DOHH2 (cell line): ENCODE measurements at regions not wholly inside any gene's neighbourhood (a gene's known extent, or its start where the extent isn't known, plus 50 kb on each side); places are given as distances from the start of the nearest gene placed in this dataset.

Experiments used
- H3F3A ChIP-seq: fragments of 200-600 bp; sonication (generic), shearing (Covaris generic); 2 replicates; pipeline ENCODE4 v1.6.0; 2016; ENCODE audit warnings: antibody characterized with exemption, mild to moderate bottlenecking; ENCODE audit not compliant: control insufficient read depth, insufficient read depth
- H3K27ac ChIP-seq: fragments of 200-600 bp; sonication (generic); 2 replicates; pipeline ENCODE4 v1.5.1; 2014; ENCODE audit warnings: low read depth, mild to moderate bottlenecking, low read length, moderate library complexity
- H3K27me3 ChIP-seq: fragments of 200-600 bp; sonication (generic); 2 replicates; pipeline ENCODE4 v1.6.1; 2014; ENCODE audit warnings: mild to moderate bottlenecking, low read length, mixed read lengths; ENCODE audit not compliant: control insufficient read depth
- H3K36me3 ChIP-seq: fragments of 200-600 bp; sonication (generic); 2 replicates; pipeline ENCODE4 v1.6.1; 2014; ENCODE audit warnings: mild to moderate bottlenecking, low read length, moderate library complexity, mixed read lengths; ENCODE audit not compliant: control insufficient read depth
- H3K4me1 ChIP-seq: fragments of 200-600 bp; sonication (generic); 2 replicates; pipeline ENCODE4 v1.6.1; 2014; ENCODE audit warnings: mild to moderate bottlenecking, low read length, mixed read lengths; ENCODE audit not compliant: control insufficient read depth
- H3K4me2 ChIP-seq: fragments of 200-600 bp; sonication (generic); 2 replicates; pipeline ENCODE4 v1.6.0; 2014; ENCODE audit warnings: mild to moderate bottlenecking, low read length, moderate library complexity
- H3K4me3 ChIP-seq: fragments of 200-600 bp; sonication (generic); 2 replicates; pipeline ENCODE4 v1.5.1; 2014; ENCODE audit warnings: mild to moderate bottlenecking, low read length, mixed read lengths
- H3K79me2 ChIP-seq: fragments of 200-600 bp; sonication (generic); 2 replicates; pipeline ENCODE4 v1.6.1; 2014; ENCODE audit warnings: mild to moderate bottlenecking, low read length, mixed read lengths; ENCODE audit not compliant: control insufficient read depth
- H3K9me2 ChIP-seq: fragments of 200-600 bp; sonication (generic); replicated peaks from 2 replicates; pipeline ENCODE4 v1.6.1; 2014; ENCODE audit warnings: mild to moderate bottlenecking, low read length, mixed read lengths; ENCODE audit not compliant: control insufficient read depth
- H3K9me3 ChIP-seq: fragments of 200-600 bp; sonication (generic); 2 replicates; pipeline ENCODE4 v1.6.1; 2014; ENCODE audit warnings: antibody characterized with exemption, low read length, mixed read lengths; ENCODE audit not compliant: control insufficient read depth, insufficient read depth
- H4K20me1 ChIP-seq: fragments of 200-600 bp; sonication (generic); 2 replicates; pipeline ENCODE4 v1.6.0; 2014; ENCODE audit warnings: low read depth, mild to moderate bottlenecking, antibody characterized with exemption, low read length, moderate library complexity; ENCODE audit not compliant: control insufficient read depth, insufficient read depth
- EZH2phosphoT487 ChIP-seq: fragments of 200-600 bp; sonication (generic); IDR thresholded peaks from 2 replicates; pipeline ENCODE4 v1.6.1; 2017; ENCODE audit warnings: borderline replicate concordance, mild to moderate bottlenecking, antibody characterized with exemption, low read length, moderate library complexity, mixed read lengths
- TF ChIP-seq, protein P1 (sequence below): fragments of 200-600 bp; sonication (generic); IDR thresholded peaks from one replicate; pipeline ENCODE4 v1.5.1; 2014; ENCODE audit warnings: antibody characterized with exemption, mild to moderate bottlenecking, low read depth, low read length; ENCODE audit not compliant: poor library complexity, severe bottlenecking

DNA sequence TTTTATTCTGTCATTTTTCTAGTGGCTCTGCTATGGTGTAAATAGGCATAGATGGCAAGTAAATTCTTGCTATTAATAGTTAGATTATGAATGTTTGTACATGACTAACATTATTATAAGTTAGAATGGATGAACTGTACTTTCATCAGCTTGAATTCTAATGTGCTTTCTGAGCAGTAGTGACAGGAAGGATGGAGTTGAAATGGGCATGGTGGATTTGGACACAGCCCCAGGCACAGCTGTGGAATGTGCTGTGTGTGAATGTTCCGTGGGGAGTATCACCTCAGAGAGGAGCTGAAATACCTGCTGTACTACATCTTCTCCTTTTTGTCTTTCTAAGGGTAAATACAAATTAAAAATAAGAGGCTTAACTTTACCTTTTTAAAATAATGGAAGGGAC, 66.8 kb downstream of the FBXO5 start:
- Histone ChIP-seq H3K4me1 (no peaks in the 10 kb centered on the region), H3K9me2 (no peaks in the 10 kb centered on the region), H3K4me2 (no peak overlapping the region), H3K4me3 (no peak overlapping the region), H3K27ac (no peak overlapping the region), H3K79me2 (no peaks in the 10 kb centered on the region), H3K27me3 (no peaks in the 10 kb centered on the region), H3K36me3 (no peaks in the 10 kb centered on the region), H3F3A (no peaks in the 10 kb centered on the region), H4K20me1 (no peaks in the 10 kb centered on the region), H3K9me3 (no peaks in the 10 kb centered on the region; the same call in 1 of the 2 replicates)
- TF ChIP-seq, protein P1, sequence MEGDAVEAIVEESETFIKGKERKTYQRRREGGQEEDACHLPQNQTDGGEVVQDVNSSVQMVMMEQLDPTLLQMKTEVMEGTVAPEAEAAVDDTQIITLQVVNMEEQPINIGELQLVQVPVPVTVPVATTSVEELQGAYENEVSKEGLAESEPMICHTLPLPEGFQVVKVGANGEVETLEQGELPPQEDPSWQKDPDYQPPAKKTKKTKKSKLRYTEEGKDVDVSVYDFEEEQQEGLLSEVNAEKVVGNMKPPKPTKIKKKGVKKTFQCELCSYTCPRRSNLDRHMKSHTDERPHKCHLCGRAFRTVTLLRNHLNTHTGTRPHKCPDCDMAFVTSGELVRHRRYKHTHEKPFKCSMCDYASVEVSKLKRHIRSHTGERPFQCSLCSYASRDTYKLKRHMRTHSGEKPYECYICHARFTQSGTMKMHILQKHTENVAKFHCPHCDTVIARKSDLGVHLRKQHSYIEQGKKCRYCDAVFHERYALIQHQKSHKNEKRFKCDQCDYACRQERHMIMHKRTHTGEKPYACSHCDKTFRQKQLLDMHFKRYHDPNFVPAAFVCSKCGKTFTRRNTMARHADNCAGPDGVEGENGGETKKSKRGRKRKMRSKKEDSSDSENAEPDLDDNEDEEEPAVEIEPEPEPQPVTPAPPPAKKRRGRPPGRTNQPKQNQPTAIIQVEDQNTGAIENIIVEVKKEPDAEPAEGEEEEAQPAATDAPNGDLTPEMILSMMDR, result no peak

DNA sequence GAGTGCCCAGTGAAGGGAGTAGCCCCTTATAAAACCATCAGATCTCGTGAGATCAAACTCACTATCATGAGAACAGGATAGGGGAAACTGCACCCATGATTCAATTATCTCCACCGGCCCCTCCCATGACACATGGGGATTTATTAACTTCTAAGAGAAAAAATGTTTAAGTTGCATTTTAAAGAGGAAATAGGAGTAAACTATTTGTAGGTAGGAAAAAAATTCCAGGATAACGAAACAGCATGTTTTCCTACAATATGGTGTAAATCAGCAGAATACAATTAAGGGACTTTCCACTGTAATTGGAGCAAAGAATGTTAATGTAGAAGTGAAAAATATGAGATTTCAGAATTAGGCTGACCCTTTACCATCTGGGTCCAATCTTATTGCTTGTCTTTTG, 63.9 kb downstream of the FBXO5 start:
- Histone ChIP-seq H4K20me1 (no peaks in the 10 kb centered on the region), H3F3A (no peaks in the 10 kb centered on the region), H3K79me2 (no peaks in the 10 kb centered on the region), H3K4me3 (no peak overlapping the region), H3K9me2 (no peaks in the 10 kb centered on the region), H3K36me3 (no peaks in the 10 kb centered on the region), H3K27me3 (no peaks in the 10 kb centered on the region), H3K27ac (no peak overlapping the region), H3K9me3 (no peaks in the 10 kb centered on the region; the same call in 1 of the 2 replicates), H3K4me2 (no peak overlapping the region), H3K4me1 (no peaks in the 10 kb centered on the region)
- no peak for TF ChIP-seq EZH2phosphoT487
- TF ChIP-seq, protein P1, result no peak

DNA sequence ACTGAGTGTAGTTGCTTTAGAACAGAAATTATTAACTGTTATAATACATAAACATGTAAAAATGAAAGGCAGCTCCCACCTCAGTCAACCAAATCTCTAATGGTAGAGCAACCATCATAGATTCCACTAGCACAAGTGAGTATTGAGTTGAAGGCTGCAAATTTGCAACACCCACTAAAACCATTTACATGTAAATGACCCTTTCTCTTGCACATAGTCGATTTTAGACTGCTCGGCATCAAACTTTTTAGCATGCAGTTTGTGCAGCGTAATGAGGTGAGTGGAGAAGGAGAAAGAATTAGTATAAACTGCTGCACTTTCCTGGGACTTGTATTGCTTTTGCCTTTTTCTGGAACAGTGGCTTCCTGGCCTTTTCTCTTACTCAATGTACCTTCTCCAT, 62.8 kb downstream of the FBXO5 start:
- no peaks in the 10 kb centered on the region for H4K20me1 ChIP-seq
- H3K27ac ChIP-seq, result no peak overlapping the region
- H3K79me2 ChIP-seq, result no peaks in the 10 kb centered on the region
- H3K4me2 ChIP-seq, result no peak overlapping the region
- no peaks in the 10 kb centered on the region for H3F3A ChIP-seq
- H3K4me3 ChIP-seq, result no peak overlapping the region
- no peaks in the 10 kb centered on the region for H3K27me3 ChIP-seq
- TF ChIP-seq, protein P1, result no peak
- no peak for TF ChIP-seq EZH2phosphoT487
- H3K36me3 ChIP-seq, result no peaks in the 10 kb centered on the region
- H3K9me3 ChIP-seq, result no peaks in the 10 kb centered on the region
- H3K4me1 ChIP-seq, result no peaks in the 10 kb centered on the region
- no peaks in the 10 kb centered on the region for H3K9me2 ChIP-seq
